HepG2 (cell line): ENCODE measurements at regions not wholly inside any gene's neighbourhood (a gene's known extent, or its start where the extent isn't known, plus 50 kb on each side); places are given as distances from the start of the nearest gene placed in this dataset.
A peak's percentile ranks its signal among the peaks of the same experiment; 100 is the strongest.

Source experiments
- DR1 ChIP-seq: sonication (generic); formaldehyde crosslinking; IDR thresholded peaks from 2 replicates; pipeline ENCODE4 v1.8.0; 2021; ENCODE audit warnings: mild to moderate bottlenecking, missing genetic modification reagents, inconsistent platforms
- FOXP1 ChIP-seq, 2 experiments: fragments of 450-650 bp in 1 of 2; IDR thresholded peaks; 2 replicates each; pipeline ENCODE4 v1.6.1; 2017 to 2018; ENCODE audit warnings: antibody characterized with exemption in 1 of 2
- GATAD2A ChIP-seq: IDR thresholded peaks from 2 replicates; pipeline ENCODE4 v1.6.1; 2016
- MAZ ChIP-seq, 2 experiments: sonication (generic) in 1 of 2; formaldehyde crosslinking in 1 of 2; IDR thresholded peaks; 2 replicates each; pipeline versions ENCODE4 v1.5.0 to v1.6.1; 2012 to 2020; ENCODE audit warnings: low read depth in 2 of 2, mild to moderate bottlenecking in 2 of 2, borderline replicate concordance in 1 of 2, improper control_type of control experiment in 1 of 2, low read length in 1 of 2, missing genetic modification reagents in 1 of 2, moderate library complexity in 1 of 2
- NFIC ChIP-seq: IDR thresholded peaks from 2 replicates; pipeline ENCODE4 v1.6.1; 2012; ENCODE audit warnings: mild to moderate bottlenecking, low read length, inconsistent platforms
- NFRKB ChIP-seq: fragments of 450-650 bp; IDR thresholded peaks from 2 replicates; pipeline ENCODE4 v1.6.1; 2017
- NONO ChIP-seq, 2 experiments: fragments of 450-650 bp in 1 of 2; sonication (generic) in 1 of 2; formaldehyde crosslinking in 1 of 2; IDR thresholded peaks in 1 of 2; conservative IDR thresholded peaks in 1 of 2; 2 replicates each; pipeline versions ENCODE4 v1.6.1 to v1.8.0; 2017 to 2022; ENCODE audit warnings: mild to moderate bottlenecking in 1 of 2, missing genetic modification reagents in 1 of 2, moderate library complexity in 1 of 2
- NR2F6 ChIP-seq, 2 experiments: IDR thresholded peaks; 2 replicates each; pipeline ENCODE4 v1.6.1; 2016; ENCODE audit warnings: antibody characterized with exemption in 1 of 2, mild to moderate bottlenecking in 1 of 2
- PITX1 ChIP-seq: sonication (generic); formaldehyde crosslinking; IDR thresholded peaks from 2 replicates; pipeline ENCODE4 v1.5.1; 2020; ENCODE audit warnings: mild to moderate bottlenecking, missing genetic modification reagents
- SALL2 ChIP-seq: sonication (generic); formaldehyde crosslinking; IDR thresholded peaks from 2 replicates; pipeline ENCODE4 v1.8.1; 2023; ENCODE audit warnings: mild to moderate bottlenecking, missing genetic modification reagents, inconsistent platforms
- SOX5 ChIP-seq: IDR thresholded peaks from 2 replicates; pipeline ENCODE4 v1.6.1; 2016; ENCODE audit warnings: borderline replicate concordance
- SOX6 ChIP-seq, 2 experiments: fragments of 450-650 bp in 1 of 2; sonication (generic) in 1 of 2; formaldehyde crosslinking in 1 of 2; IDR thresholded peaks; 2 replicates each; pipeline versions ENCODE4 v1.4.0 to v1.6.1; 2017 to 2020; ENCODE audit warnings: antibody characterized with exemption in 1 of 2, mild to moderate bottlenecking in 1 of 2, missing genetic modification reagents in 1 of 2
- ZBED4 ChIP-seq: sonication (generic); formaldehyde crosslinking; IDR thresholded peaks from 2 replicates; pipeline ENCODE4 v1.4.0; 2020; ENCODE audit warnings: missing genetic modification reagents, borderline replicate concordance
- ZC3H4 ChIP-seq: sonication (generic); formaldehyde crosslinking; IDR thresholded peaks from 2 replicates; pipeline ENCODE4 v1.4.0; 2020; ENCODE audit warnings: missing genetic modification reagents, borderline replicate concordance
- ZNF225 ChIP-seq: sonication (generic); formaldehyde crosslinking; IDR thresholded peaks from 2 replicates; pipeline ENCODE4 v1.4.0; 2020; ENCODE audit warnings: mild to moderate bottlenecking, missing genetic modification reagents
- ZNF567 ChIP-seq: sonication (generic); formaldehyde crosslinking; IDR thresholded peaks from 2 replicates; pipeline ENCODE4 v1.8.1; 2023; ENCODE audit warnings: mild to moderate bottlenecking, missing genetic modification reagents, borderline replicate concordance
- TF ChIP-seq, protein P1 (sequence below), 2 experiments: IDR thresholded peaks; 2 replicates each; pipeline ENCODE4 v1.6.1; 2011 to 2012; ENCODE audit warnings: low read length in 2 of 2, borderline replicate concordance in 1 of 2, low read depth in 1 of 2, mild to moderate bottlenecking in 1 of 2, moderate library complexity in 1 of 2
- TF ChIP-seq, protein P2 (sequence below): IDR thresholded peaks from 2 replicates; pipeline ENCODE4 v1.6.1; 2016
- TF ChIP-seq, protein P3 (sequence below): sonication (generic); formaldehyde crosslinking; IDR thresholded peaks from 2 replicates; pipeline ENCODE4 v1.4.0; 2020; ENCODE audit warnings: mild to moderate bottlenecking, missing genetic modification reagents

- TF ChIP-seq SOX6 (IDR thresholded peaks at IDR 0.05) (no peak), SOX6 (CRISPR knock-in tag; IDR thresholded peaks at IDR 0.05) (peak; percentile 69; the same call in 1 of the 2 replicates), ZNF225 (no peak), ZNF567 (CRISPR knock-in tag) (no peak), SOX5 (CRISPR knock-in tag) (peak; percentile 7; the same call in 1 of the 2 replicates), NFIC (peak; percentile 30; the same call in 1 of the 2 replicates), ZBED4 (CRISPR knock-in tag) (no peak), NR2F6 (IDR thresholded peaks at IDR 0.05) (peak; percentile 46), NR2F6 (CRISPR knock-in tag; IDR thresholded peaks at IDR 0.05) (peak; percentile 18; the same call in 1 of the 2 replicates), NONO (IDR thresholded peaks at IDR 0.05) (no peak), NONO (CRISPR knock-in tag; conservative IDR thresholded peaks at IDR 0.05) (no peak), SALL2 (CRISPR knock-in tag) (no peak), FOXP1 (IDR thresholded peaks at IDR 0.05) (no peak), FOXP1 (CRISPR knock-in tag; IDR thresholded peaks at IDR 0.05) (peak; percentile 51; the same call in 1 of the 2 replicates), GATAD2A (peak; percentile 34; the same call in 1 of the 2 replicates), NFRKB (no peak), ZC3H4 (no peak), PITX1 (CRISPR knock-in tag) (0 out of 2 replicates have a peak, but pooled peaks have one; percentile 53), DR1 (CRISPR knock-in tag) (no peak), MAZ (IDR thresholded peaks at IDR 0.05; ENCODE audit: borderline replicate concordance, low read depth, low read length) (no peak), MAZ (CRISPR knock-in tag; IDR thresholded peaks at IDR 0.05; ENCODE audit: low read depth) (no peak)
- TF ChIP-seq, protein P1, sequence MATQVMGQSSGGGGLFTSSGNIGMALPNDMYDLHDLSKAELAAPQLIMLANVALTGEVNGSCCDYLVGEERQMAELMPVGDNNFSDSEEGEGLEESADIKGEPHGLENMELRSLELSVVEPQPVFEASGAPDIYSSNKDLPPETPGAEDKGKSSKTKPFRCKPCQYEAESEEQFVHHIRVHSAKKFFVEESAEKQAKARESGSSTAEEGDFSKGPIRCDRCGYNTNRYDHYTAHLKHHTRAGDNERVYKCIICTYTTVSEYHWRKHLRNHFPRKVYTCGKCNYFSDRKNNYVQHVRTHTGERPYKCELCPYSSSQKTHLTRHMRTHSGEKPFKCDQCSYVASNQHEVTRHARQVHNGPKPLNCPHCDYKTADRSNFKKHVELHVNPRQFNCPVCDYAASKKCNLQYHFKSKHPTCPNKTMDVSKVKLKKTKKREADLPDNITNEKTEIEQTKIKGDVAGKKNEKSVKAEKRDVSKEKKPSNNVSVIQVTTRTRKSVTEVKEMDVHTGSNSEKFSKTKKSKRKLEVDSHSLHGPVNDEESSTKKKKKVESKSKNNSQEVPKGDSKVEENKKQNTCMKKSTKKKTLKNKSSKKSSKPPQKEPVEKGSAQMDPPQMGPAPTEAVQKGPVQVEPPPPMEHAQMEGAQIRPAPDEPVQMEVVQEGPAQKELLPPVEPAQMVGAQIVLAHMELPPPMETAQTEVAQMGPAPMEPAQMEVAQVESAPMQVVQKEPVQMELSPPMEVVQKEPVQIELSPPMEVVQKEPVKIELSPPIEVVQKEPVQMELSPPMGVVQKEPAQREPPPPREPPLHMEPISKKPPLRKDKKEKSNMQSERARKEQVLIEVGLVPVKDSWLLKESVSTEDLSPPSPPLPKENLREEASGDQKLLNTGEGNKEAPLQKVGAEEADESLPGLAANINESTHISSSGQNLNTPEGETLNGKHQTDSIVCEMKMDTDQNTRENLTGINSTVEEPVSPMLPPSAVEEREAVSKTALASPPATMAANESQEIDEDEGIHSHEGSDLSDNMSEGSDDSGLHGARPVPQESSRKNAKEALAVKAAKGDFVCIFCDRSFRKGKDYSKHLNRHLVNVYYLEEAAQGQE (IDR thresholded peaks at IDR 0.05; ENCODE audit: borderline replicate concordance in 1 of 2, low read depth in 1 of 2, low read length in 2 of 2): 0 out of 4 replicates have a peak, but pooled peaks of 1 of the 2 experiments have one; percentile 16
- TF ChIP-seq, protein P2, sequence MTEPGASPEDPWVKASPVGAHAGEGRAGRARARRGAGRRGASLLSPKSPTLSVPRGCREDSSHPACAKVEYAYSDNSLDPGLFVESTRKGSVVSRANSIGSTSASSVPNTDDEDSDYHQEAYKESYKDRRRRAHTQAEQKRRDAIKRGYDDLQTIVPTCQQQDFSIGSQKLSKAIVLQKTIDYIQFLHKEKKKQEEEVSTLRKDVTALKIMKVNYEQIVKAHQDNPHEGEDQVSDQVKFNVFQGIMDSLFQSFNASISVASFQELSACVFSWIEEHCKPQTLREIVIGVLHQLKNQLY (CRISPR knock-in tag): no peak
- TF ChIP-seq, protein P3, sequence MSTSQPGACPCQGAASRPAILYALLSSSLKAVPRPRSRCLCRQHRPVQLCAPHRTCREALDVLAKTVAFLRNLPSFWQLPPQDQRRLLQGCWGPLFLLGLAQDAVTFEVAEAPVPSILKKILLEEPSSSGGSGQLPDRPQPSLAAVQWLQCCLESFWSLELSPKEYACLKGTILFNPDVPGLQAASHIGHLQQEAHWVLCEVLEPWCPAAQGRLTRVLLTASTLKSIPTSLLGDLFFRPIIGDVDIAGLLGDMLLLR (CRISPR knock-in tag): no peak
Measured at GRCh38 chr2:182616471-182617393, 99.3 kb upstream of the DNAJC10 start (continued).
